Activated naive CD8-positive, alpha-beta T cell (primary cell): ENCODE measurements at regions not wholly inside any gene's neighbourhood (a gene's known extent, or its start where the extent isn't known, plus 50 kb on each side); places are given as distances from the start of the nearest gene placed in this dataset.

Experiments used
- H3K27ac Mint-ChIP-seq: one replicate; pipeline ENCODE4 v1.8.0; 2021; ENCODE audit warnings: mixed read lengths
- H3K27me3 Mint-ChIP-seq: one replicate; pipeline ENCODE4 v1.8.0; 2021; ENCODE audit warnings: mixed read lengths
- H3K36me3 Mint-ChIP-seq: one replicate; pipeline ENCODE4 v1.8.0; 2021; ENCODE audit warnings: mixed read lengths
- H3K4me1 Mint-ChIP-seq: one replicate; pipeline ENCODE4 v1.8.0; 2021; ENCODE audit warnings: low read depth, mixed read lengths
- H3K4me3 Mint-ChIP-seq: one replicate; pipeline ENCODE4 v1.8.0; 2021; ENCODE audit warnings: mild to moderate bottlenecking, mixed read lengths
- H3K9me3 Mint-ChIP-seq: one replicate; pipeline ENCODE4 v1.8.0; 2021; ENCODE audit warnings: low read depth, mixed read lengths

GRCh38 chr17:14011036-14011692 is 58.1 kb upstream of the COX10 start:
- Mint-ChIP-seq H3K9me3 (no peaks in the 10 kb centered on the region), H3K4me1 (no peaks in the 10 kb centered on the region), H3K27ac (no peak overlapping the region), H3K4me3 (no peak overlapping the region), H3K27me3 (no peaks in the 10 kb centered on the region), H3K36me3 (peaks cover 10% of the 10 kb centered on the region)

GRCh38 chr17:14011740-14012405 is 57.4 kb upstream of the COX10 start:
- peaks cover 6% of the 10 kb centered on the region for H3K36me3 Mint-ChIP-seq
- no peak overlapping the region for H3K4me3 Mint-ChIP-seq
- no peaks in the 10 kb centered on the region for H3K27me3 Mint-ChIP-seq
- H3K9me3 Mint-ChIP-seq = no peaks in the 10 kb centered on the region
- no peaks in the 10 kb centered on the region for H3K4me1 Mint-ChIP-seq
- H3K27ac Mint-ChIP-seq = no peak overlapping the region

GRCh38 chr17:14014657-14015056 is 54.6 kb upstream of the COX10 start:
- Mint-ChIP-seq H3K9me3 (no peaks in the 10 kb centered on the region), H3K27me3 (no peaks in the 10 kb centered on the region), H3K4me3 (no peak overlapping the region)

GRCh38 chr17:14015271-14015670 is 54.0 kb upstream of the COX10 start:
- H3K4me3 Mint-ChIP-seq = no peak overlapping the region

More at GRCh38 chr17:14014657-14015056, 54.6 kb upstream of the COX10 start:
- peaks cover 2% of the 10 kb centered on the region for H3K36me3 Mint-ChIP-seq
- no peak overlapping the region for H3K27ac Mint-ChIP-seq
- peaks cover 8% of the 10 kb centered on the region for H3K4me1 Mint-ChIP-seq

GRCh38 chr17:14016858-14017257 is 52.4 kb upstream of the COX10 start:
- no peak overlapping the region for H3K27ac Mint-ChIP-seq
- H3K9me3 Mint-ChIP-seq = no peaks in the 10 kb centered on the region
- H3K27me3 Mint-ChIP-seq = no peaks in the 10 kb centered on the region
- no peak overlapping the region for H3K4me3 Mint-ChIP-seq
- H3K4me1 Mint-ChIP-seq = peaks cover 10% of the 10 kb centered on the region
- H3K36me3 Mint-ChIP-seq = peaks cover 2% of the 10 kb centered on the region

More at GRCh38 chr17:14015271-14015670, 54.0 kb upstream of the COX10 start:
- no peaks in the 10 kb centered on the region for H3K9me3 Mint-ChIP-seq
- H3K36me3 Mint-ChIP-seq = peaks cover 2% of the 10 kb centered on the region
- no peak overlapping the region for H3K27ac Mint-ChIP-seq
- no peaks in the 10 kb centered on the region for H3K27me3 Mint-ChIP-seq
- peaks cover 10% of the 10 kb centered on the region for H3K4me1 Mint-ChIP-seq

GRCh38 chr17:14019186-14019956 is 49.9 kb upstream of the COX10 start:
- Mint-ChIP-seq H3K9me3 (no peaks in the 10 kb centered on the region), H3K27ac (no peak overlapping the region), H3K4me1 (peaks cover 10% of the 10 kb centered on the region), H3K27me3 (no peaks in the 10 kb centered on the region), H3K4me3 (peak overlapping the region; percentile 0), H3K36me3 (no peaks in the 10 kb centered on the region)
